T-helper 17 cell (primary cell): ENCODE measurements at regions not wholly inside any gene's neighbourhood (a gene's known extent, or its start where the extent isn't known, plus 50 kb on each side); places are given as distances from the start of the nearest gene placed in this dataset.

Source experiments
- ATAC-seq: fragments of 150-1000 bp; cut with Tn5 transposase; 2 replicates; pipeline ENCODE4 v1.10.0; 2021; ENCODE audit warnings: mild to moderate bottlenecking, moderate library complexity
- DNase-seq, 3 donors: peaks; one replicate each; pipeline versions ENCODE4 v3.0.0 to v3.0.0-alpha.2; 2020 to 2021
- H3K9me3 ChIP-seq: one replicate; pipeline ENCODE4 v1.7.0; 2013; ENCODE audit warnings: low read length, mild to moderate bottlenecking; ENCODE audit not compliant: control insufficient read depth, poor library complexity, severe bottlenecking
- H3K27ac Mint-ChIP-seq: one replicate; pipeline ENCODE4 v1.8.0; 2022; ENCODE audit warnings: mild to moderate bottlenecking, moderate library complexity, mixed read lengths
- H3K27me3 Mint-ChIP-seq: one replicate; pipeline ENCODE4 v1.8.0; 2022; ENCODE audit warnings: mixed read lengths
- H3K36me3 Mint-ChIP-seq: one replicate; pipeline ENCODE4 v1.8.0; 2022; ENCODE audit warnings: low read depth, mixed read lengths
- H3K4me1 Mint-ChIP-seq: one replicate; pipeline ENCODE4 v1.8.0; 2022; ENCODE audit warnings: mild to moderate bottlenecking, mixed read lengths
- H3K4me3 Mint-ChIP-seq: one replicate; pipeline ENCODE4 v1.8.0; 2022; ENCODE audit warnings: mild to moderate bottlenecking, moderate library complexity, mixed read lengths

DNA sequence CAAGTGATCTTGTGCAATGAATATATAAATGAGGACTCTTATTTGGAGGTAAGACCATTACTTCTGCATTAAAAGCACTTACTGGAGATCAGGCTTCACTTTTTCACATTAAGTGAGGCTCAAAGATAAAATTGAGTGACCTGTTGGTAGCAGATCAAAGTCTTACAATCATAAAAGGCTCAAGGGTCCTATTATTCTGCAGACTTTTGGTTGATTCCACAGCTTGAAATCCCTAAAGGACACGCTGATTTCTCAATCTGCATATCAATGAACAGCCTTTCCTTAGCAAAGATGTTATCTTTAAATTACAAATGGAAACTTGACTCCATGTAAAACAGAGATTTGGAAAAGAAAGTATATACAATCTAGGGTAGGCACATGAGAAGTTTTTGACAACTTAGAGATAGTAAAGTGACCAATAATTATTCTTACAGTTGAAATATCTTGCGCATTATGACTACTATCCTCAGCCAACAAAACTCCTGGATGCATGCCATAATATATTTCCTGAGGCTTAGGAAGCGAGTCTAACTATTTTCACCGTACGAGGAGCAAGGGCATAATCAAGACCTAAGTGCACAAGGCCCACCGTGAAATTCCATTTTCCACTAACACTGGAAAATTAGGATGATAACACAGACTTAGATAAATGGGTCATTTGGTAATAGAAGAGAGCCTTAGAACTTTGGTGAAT, 640.7 kb downstream of the LIG4 start:
- H3K9me3 ChIP-seq = no peaks in the 10 kb centered on the region
- no peak overlapping the region for H3K27ac Mint-ChIP-seq
- H3K4me1 Mint-ChIP-seq = no peaks in the 10 kb centered on the region
- H3K4me3 Mint-ChIP-seq = no peak overlapping the region
- ATAC-seq = no peak
- no peaks in the 10 kb centered on the region for H3K36me3 Mint-ChIP-seq
- DNase-seq = no peak
- H3K27me3 Mint-ChIP-seq = no peaks in the 10 kb centered on the region

GRCh38 chr13:107573184-107573583, 642.2 kb downstream of the LIG4 start:
- DNase-seq (no peak), ATAC-seq (no peak)
- Mint-ChIP-seq H3K4me3 (no peak overlapping the region), H3K36me3 (no peaks in the 10 kb centered on the region), H3K27ac (no peak overlapping the region), H3K27me3 (no peaks in the 10 kb centered on the region), H3K4me1 (no peaks in the 10 kb centered on the region)
- no peaks in the 10 kb centered on the region for H3K9me3 ChIP-seq

GRCh38 chr13:107572156-107572555, 643.2 kb downstream of the LIG4 start:
- no peaks in the 10 kb centered on the region for H3K4me1 Mint-ChIP-seq
- H3K27ac Mint-ChIP-seq = no peak overlapping the region
- H3K36me3 Mint-ChIP-seq = no peaks in the 10 kb centered on the region
- ATAC-seq (no peak), DNase-seq (no peak)
- no peaks in the 10 kb centered on the region for H3K9me3 ChIP-seq
- H3K27me3 Mint-ChIP-seq = no peaks in the 10 kb centered on the region
- no peak overlapping the region for H3K4me3 Mint-ChIP-seq

DNA sequence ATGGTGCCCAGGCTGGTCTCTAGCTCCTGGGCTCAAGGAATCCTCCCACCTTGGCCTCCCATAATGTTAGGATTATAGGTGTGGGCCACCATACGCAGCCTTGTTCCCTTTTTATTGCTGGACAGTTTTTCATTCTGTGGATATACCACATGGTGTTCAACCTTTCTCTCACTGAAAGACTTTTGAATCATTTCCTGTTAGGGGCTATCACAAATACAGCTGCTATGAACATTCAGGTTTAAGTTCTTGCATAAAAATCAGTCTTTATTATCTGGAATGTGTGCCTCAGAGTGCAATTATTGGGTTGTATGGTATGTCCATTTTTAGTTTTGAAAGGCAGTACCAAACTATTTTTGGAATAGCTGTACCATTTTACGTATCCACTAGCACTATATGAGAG, 647.2 kb downstream of the LIG4 start:
- Mint-ChIP-seq H3K4me1 (no peaks in the 10 kb centered on the region), H3K4me3 (no peak overlapping the region), H3K27me3 (no peaks in the 10 kb centered on the region), H3K27ac (no peak overlapping the region), H3K36me3 (no peaks in the 10 kb centered on the region)
- ATAC-seq = no peak
- no peak for DNase-seq
- no peaks in the 10 kb centered on the region for H3K9me3 ChIP-seq

DNA sequence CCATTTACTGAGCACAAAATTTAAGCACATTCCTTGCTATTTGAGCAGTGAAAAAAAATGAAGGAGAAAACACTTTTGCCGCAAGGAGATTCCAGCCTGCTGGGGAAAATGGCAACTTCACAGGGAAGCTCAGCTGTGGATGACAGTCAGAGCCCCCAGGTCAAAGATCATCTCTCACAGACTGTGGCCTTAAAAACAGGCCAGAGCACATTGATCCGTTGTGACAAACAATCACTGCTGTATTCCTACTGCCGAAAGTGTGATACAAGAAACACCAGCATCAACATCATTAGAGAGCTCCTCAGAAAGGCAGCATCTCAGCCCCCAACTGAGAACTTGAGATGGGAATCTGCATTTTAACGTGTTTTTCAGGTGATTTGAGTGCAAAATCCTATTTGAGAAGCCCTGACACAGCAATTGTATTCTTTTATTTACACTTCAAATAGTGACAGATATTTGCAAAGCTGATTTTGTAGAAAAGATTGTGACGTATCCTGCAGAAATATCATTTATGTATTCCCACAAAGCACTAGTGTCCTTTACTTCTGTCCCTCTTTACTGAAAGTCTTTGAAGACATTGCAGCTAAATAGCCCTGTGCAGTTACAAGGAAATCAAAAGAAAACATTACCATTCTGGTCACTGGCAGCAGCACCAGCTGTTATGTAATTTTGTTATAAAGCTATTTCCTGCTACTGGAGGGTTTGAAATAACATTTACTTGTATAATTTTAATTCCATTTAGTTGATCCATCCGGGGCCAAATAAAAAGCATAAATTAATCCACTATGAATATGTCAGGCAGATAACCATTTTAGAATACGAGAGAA, 652.0 kb downstream of the LIG4 start:
- H3K27me3 Mint-ChIP-seq = no peaks in the 10 kb centered on the region
- ATAC-seq = no peak
- H3K36me3 Mint-ChIP-seq = no peaks in the 10 kb centered on the region
- H3K9me3 ChIP-seq = no peaks in the 10 kb centered on the region
- no peak for DNase-seq
- no peak overlapping the region for H3K27ac Mint-ChIP-seq
- H3K4me1 Mint-ChIP-seq = no peaks in the 10 kb centered on the region
- H3K4me3 Mint-ChIP-seq = no peak overlapping the region

DNA sequence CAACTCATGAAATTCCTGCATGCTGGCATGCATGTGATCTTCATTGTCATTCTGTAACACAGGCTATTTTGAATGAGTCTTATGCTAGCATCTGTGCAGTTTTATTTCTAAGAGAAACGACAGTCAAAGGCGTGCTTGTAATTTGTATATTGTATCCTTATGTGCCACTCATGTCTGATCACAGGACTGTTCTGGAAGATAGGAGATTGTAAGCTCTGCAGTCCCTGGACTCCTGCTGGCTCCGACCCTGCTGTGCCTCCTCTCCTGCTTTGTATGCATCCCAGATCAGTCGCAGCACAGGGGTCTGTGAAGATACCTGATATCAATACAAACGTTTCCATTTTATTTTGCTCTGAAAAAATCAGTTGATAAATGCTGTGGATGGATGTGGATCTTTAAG, 653.1 kb downstream of the LIG4 start:
- no peaks in the 10 kb centered on the region for H3K36me3 Mint-ChIP-seq
- DNase-seq (no peak), ATAC-seq (no peak)
- H3K9me3 ChIP-seq = no peaks in the 10 kb centered on the region
- H3K4me1 Mint-ChIP-seq = no peaks in the 10 kb centered on the region
- no peak overlapping the region for H3K27ac Mint-ChIP-seq
- no peaks in the 10 kb centered on the region for H3K27me3 Mint-ChIP-seq
- no peak overlapping the region for H3K4me3 Mint-ChIP-seq

- no peaks in the 10 kb centered on the region for H3K36me3 Mint-ChIP-seq
- DNase-seq (no peak), ATAC-seq (no peak)
- no peak overlapping the region for H3K4me3 Mint-ChIP-seq
- no peaks in the 10 kb centered on the region for H3K27me3 Mint-ChIP-seq
- no peaks in the 10 kb centered on the region for H3K4me1 Mint-ChIP-seq
- H3K9me3 ChIP-seq = no peaks in the 10 kb centered on the region
- H3K27ac Mint-ChIP-seq = no peak overlapping the region
These were observed 660.9 kb downstream of the LIG4 start for GRCh38 chr13:107554460-107554859.

DNA sequence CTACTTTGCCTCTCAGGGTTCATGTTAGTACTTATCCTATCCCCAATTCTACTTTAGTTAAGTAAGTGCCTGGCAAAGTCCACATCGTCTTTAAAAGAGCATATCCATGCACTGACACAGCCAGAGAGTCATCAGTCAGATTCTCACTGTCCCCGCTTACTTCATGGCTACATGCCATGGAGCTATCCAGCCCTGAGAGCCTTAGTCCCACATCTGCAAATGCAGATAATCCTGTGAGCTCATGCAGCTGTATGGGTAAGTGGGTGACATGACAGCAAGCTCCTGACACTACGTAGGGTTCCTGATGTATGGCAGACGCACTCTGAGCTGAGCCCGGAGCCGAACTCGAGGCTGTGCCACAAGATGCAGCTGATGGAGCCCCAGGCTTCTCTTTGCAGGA, 661.5 kb downstream of the LIG4 start:
- H3K4me3 Mint-ChIP-seq = no peak overlapping the region
- H3K4me1 Mint-ChIP-seq = no peaks in the 10 kb centered on the region
- no peaks in the 10 kb centered on the region for H3K9me3 ChIP-seq
- H3K27ac Mint-ChIP-seq = no peak overlapping the region
- DNase-seq = no peak
- no peaks in the 10 kb centered on the region for H3K27me3 Mint-ChIP-seq
- no peak for ATAC-seq
- H3K36me3 Mint-ChIP-seq = no peaks in the 10 kb centered on the region

- no peak overlapping the region for H3K27ac Mint-ChIP-seq
- H3K27me3 Mint-ChIP-seq = no peaks in the 10 kb centered on the region
- H3K9me3 ChIP-seq = no peaks in the 10 kb centered on the region
- H3K4me3 Mint-ChIP-seq = no peak overlapping the region
- no peaks in the 10 kb centered on the region for H3K36me3 Mint-ChIP-seq
- no peaks in the 10 kb centered on the region for H3K4me1 Mint-ChIP-seq
- DNase-seq (no peak), ATAC-seq (no peak)
These were observed 663.8 kb downstream of the LIG4 start for GRCh38 chr13:107551521-107551920.

GRCh38 chr13:107548338-107548737, 667.0 kb downstream of the LIG4 start:
- no peaks in the 10 kb centered on the region for H3K9me3 ChIP-seq
- no peaks in the 10 kb centered on the region for H3K36me3 Mint-ChIP-seq
- H3K4me3 Mint-ChIP-seq = no peak overlapping the region
- no peaks in the 10 kb centered on the region for H3K4me1 Mint-ChIP-seq
- H3K27me3 Mint-ChIP-seq = no peaks in the 10 kb centered on the region
- no peak overlapping the region for H3K27ac Mint-ChIP-seq
- no peak for ATAC-seq
- DNase-seq = no peak

- Mint-ChIP-seq H3K36me3 (no peaks in the 10 kb centered on the region), H3K4me1 (no peaks in the 10 kb centered on the region), H3K4me3 (no peak overlapping the region), H3K27ac (no peak overlapping the region), H3K27me3 (no peaks in the 10 kb centered on the region)
- ATAC-seq = no peak
- H3K9me3 ChIP-seq = no peaks in the 10 kb centered on the region
- DNase-seq = no peak
These were observed 669.3 kb downstream of the LIG4 start for GRCh38 chr13:107545946-107546502.

DNA sequence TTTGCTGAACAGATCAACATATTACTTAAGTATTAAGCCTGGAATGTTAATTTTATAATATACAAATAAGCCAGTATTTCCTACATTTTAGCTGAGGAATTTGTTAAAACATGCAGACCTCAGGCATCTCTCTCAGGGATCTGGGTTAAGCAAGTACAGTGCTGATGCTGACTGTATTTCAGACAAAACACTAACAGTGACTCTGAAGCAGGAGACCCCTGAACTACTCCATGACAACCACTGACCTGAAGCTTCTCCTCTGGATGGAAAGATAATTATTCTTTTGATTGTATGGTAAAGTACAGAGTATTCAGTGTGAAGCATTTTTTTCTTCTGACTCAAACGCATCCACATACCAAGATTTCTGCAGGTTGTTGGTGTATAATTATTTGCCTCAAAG, 680.8 kb downstream of the LIG4 start:
- H3K9me3 ChIP-seq = no peaks in the 10 kb centered on the region
- H3K4me3 Mint-ChIP-seq = no peak overlapping the region
- H3K27me3 Mint-ChIP-seq = no peaks in the 10 kb centered on the region
- H3K36me3 Mint-ChIP-seq = no peaks in the 10 kb centered on the region
- DNase-seq (no peak), ATAC-seq (no peak)
- no peak overlapping the region for H3K27ac Mint-ChIP-seq
- no peaks in the 10 kb centered on the region for H3K4me1 Mint-ChIP-seq

GRCh38 chr13:107531816-107532215, 683.5 kb downstream of the LIG4 start:
- DNase-seq (no peak), ATAC-seq (no peak)
- Mint-ChIP-seq H3K4me3 (no peak overlapping the region), H3K36me3 (no peaks in the 10 kb centered on the region), H3K4me1 (no peaks in the 10 kb centered on the region), H3K27ac (no peak overlapping the region), H3K27me3 (no peaks in the 10 kb centered on the region)
- no peaks in the 10 kb centered on the region for H3K9me3 ChIP-seq

- Mint-ChIP-seq H3K27me3 (no peaks in the 10 kb centered on the region), H3K4me1 (no peaks in the 10 kb centered on the region), H3K4me3 (no peak overlapping the region), H3K36me3 (no peaks in the 10 kb centered on the region), H3K27ac (no peak overlapping the region)
- H3K9me3 ChIP-seq = no peaks in the 10 kb centered on the region
- ATAC-seq (no peak), DNase-seq (no peak)
These were observed 684.2 kb downstream of the LIG4 start for GRCh38 chr13:107531180-107531579.
